ENCODE measurements at regions not wholly inside any gene's neighbourhood (a gene's known extent, or its start where the extent isn't known, plus 50 kb on each side); places are given as distances from the start of the nearest gene placed in this dataset.

DNA sequence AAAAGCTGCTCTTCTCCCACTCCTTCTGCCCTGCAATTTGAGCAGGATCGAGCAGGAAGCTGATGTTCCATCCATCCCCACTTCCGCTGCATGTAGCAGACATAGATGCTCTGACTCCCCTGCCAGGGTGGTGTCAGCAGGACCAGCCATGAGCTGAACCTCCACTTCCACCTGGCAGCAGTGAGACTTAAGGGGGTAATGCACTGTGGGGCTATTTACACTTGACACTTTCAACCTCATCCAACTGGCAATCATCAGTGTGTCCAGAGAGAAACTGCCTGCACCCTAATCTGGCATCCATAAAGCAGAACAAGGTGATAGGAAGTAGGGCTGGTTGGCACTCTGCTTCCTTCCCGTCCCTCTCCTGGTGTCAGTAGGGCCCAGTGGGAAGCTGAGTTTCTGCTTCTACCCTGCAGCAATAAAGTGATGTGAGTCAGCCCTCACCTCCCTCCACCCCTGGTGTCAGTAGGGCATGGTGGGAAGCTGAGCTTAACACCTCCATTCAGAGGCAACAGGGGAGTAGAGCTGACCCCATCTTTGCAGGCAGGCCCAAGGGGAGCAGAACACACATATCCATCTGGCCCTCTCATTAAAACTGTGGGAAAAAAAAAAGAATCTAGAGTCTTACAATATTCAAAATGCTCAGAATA lies 272.3 kb downstream of the PTPRU start:
- Mint-ChIP-seq H3K36me3 (ENCODE audit: low read depth, unreplicated experiment) (no peaks in the 10 kb centered on the region), H3K4me3 (ENCODE audit: unreplicated experiment) (no peak overlapping the region), H3K9me3 (ENCODE audit: unreplicated experiment) (no peaks in the 10 kb centered on the region), H3K27me3 (ENCODE audit: unreplicated experiment) (peaks cover 8% of the 10 kb centered on the region), H3K27ac (ENCODE audit: unreplicated experiment) (no peak overlapping the region), H3K4me1 (ENCODE audit: unreplicated experiment) (no peaks in the 10 kb centered on the region)
- TF ChIP-seq, protein P1, sequence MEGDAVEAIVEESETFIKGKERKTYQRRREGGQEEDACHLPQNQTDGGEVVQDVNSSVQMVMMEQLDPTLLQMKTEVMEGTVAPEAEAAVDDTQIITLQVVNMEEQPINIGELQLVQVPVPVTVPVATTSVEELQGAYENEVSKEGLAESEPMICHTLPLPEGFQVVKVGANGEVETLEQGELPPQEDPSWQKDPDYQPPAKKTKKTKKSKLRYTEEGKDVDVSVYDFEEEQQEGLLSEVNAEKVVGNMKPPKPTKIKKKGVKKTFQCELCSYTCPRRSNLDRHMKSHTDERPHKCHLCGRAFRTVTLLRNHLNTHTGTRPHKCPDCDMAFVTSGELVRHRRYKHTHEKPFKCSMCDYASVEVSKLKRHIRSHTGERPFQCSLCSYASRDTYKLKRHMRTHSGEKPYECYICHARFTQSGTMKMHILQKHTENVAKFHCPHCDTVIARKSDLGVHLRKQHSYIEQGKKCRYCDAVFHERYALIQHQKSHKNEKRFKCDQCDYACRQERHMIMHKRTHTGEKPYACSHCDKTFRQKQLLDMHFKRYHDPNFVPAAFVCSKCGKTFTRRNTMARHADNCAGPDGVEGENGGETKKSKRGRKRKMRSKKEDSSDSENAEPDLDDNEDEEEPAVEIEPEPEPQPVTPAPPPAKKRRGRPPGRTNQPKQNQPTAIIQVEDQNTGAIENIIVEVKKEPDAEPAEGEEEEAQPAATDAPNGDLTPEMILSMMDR (IDR thresholded peaks at IDR 0.05; ENCODE audit: unreplicated experiment), result no peak
- DNase-seq (ENCODE audit: low spot score), result no peak

DNA sequence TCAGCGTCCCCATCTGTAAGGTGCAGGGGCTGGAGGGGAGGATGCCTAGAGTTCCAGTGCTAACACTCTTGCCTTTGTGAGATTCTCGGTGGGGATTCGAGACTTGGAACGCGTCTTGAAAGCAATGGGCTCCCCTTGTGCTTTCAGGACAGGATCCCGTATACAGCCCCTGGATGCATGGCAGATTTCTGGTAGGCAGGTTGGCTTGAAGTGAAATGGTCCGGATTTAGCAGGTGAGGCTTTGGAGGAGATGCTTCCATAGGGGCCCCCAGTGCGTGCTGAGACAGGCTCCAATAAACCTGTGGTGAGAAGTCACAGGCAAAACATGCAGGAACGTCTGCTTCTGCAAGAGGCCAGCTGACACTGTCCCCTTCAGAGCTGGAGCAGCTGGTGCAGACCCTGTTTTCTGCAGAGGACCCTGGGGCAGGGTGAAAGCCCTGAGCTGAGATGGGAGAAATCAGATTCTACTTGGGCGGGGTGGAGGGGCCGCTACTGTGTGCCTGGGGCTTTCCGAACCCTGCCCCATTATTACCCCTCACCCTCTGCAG lies 270.4 kb downstream of the PTPRU start:
- H3K27ac Mint-ChIP-seq (ENCODE audit: unreplicated experiment), result no peak overlapping the region
- no peak overlapping the region for H3K4me3 Mint-ChIP-seq (ENCODE audit: unreplicated experiment)
- H3K9me3 Mint-ChIP-seq (ENCODE audit: unreplicated experiment), result no peaks in the 10 kb centered on the region
- TF ChIP-seq, protein P1 (IDR thresholded peaks at IDR 0.05; ENCODE audit: unreplicated experiment), result no peak
- H3K4me1 Mint-ChIP-seq (ENCODE audit: unreplicated experiment), result no peaks in the 10 kb centered on the region
- DNase-seq (ENCODE audit: low spot score), result no peak
- no peaks in the 10 kb centered on the region for H3K36me3 Mint-ChIP-seq (ENCODE audit: low read depth, unreplicated experiment)
- peaks cover 8% of the 10 kb centered on the region for H3K27me3 Mint-ChIP-seq (ENCODE audit: unreplicated experiment)

DNA sequence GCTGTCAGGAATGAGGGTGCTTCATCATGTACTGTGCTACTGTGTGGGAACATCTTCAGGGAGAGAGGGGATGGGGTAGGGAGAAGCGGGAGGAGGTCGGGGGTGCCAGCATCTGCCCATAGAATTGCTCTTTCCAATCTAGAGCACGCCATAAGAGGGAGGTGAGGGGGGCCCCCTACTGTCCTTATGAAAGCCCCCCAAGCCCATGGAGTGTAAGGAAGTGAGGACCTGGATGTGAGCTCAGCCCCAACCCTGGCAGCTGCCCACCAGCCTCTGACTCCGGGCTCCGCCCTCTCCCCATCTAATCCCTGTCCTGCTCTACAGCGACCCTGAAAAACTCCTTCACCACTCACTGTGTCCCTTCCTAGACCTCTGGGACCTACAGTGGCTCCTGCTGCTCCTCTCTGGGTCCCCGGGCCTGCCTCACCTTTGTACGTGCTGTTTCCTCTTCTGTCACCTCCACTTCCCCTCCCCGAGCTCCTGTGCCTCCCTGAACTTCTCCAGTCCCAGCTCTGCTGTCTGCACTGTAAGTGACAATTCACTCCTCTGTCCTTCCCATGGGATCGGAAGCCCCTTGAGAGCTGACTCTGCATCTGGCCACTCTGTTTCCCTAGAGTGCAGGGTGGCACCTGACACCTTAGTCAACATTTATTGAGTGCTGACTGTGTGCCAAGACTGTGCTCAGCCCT lies 269.4 kb downstream of the PTPRU start:
- no peak for DNase-seq (ENCODE audit: low spot score)
- TF ChIP-seq, protein P1 (IDR thresholded peaks at IDR 0.05; ENCODE audit: unreplicated experiment), result no peak
- H3K4me1 Mint-ChIP-seq (ENCODE audit: unreplicated experiment), result no peaks in the 10 kb centered on the region
- no peak overlapping the region for H3K27ac Mint-ChIP-seq (ENCODE audit: unreplicated experiment)
- H3K36me3 Mint-ChIP-seq (ENCODE audit: low read depth, unreplicated experiment), result no peaks in the 10 kb centered on the region
- no peaks in the 10 kb centered on the region for H3K9me3 Mint-ChIP-seq (ENCODE audit: unreplicated experiment)
- no peak overlapping the region for H3K4me3 Mint-ChIP-seq (ENCODE audit: unreplicated experiment)
- peaks cover 8% of the 10 kb centered on the region for H3K27me3 Mint-ChIP-seq (ENCODE audit: unreplicated experiment)

DNA sequence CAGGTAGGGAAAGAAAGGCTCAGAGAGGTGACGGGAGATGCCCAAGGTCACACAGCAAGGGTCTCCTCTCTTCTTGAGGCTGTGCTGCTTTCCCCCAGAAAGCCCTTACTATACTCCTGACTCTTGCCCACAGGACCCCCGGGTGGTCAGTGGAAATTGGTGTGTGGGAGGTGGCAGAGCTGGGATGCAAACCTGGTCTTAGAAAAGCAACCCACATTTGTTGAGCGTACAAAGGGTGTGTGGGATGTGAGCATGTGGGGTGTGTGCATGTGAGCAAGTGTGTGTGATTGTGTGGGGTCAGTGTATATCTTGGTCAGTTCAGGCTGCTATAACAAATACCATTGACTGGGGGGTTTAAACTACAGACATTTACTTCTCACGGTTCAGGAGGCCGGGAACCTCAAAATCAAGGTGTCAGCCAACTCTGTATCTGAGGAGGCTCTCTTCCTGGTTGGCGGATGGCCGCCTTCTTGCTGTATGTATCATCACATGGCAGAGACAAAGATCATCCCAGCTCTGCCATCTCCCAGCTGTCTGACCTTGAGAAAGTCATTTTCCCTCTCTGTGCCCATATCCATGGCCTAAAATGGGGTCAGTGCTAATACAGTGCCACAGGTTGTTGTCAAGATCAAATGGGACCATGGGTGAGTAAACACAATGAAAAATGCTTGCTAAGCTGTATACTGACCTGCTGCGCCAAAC lies 268.5 kb downstream of the PTPRU start:
- Mint-ChIP-seq H3K27me3 (ENCODE audit: unreplicated experiment) (peaks cover 8% of the 10 kb centered on the region), H3K27ac (ENCODE audit: unreplicated experiment) (no peak overlapping the region), H3K36me3 (ENCODE audit: low read depth, unreplicated experiment) (no peaks in the 10 kb centered on the region), H3K9me3 (ENCODE audit: unreplicated experiment) (no peaks in the 10 kb centered on the region), H3K4me3 (ENCODE audit: unreplicated experiment) (no peak overlapping the region), H3K4me1 (ENCODE audit: unreplicated experiment) (no peaks in the 10 kb centered on the region)
- TF ChIP-seq, protein P1 (IDR thresholded peaks at IDR 0.05; ENCODE audit: unreplicated experiment), result no peak
- DNase-seq (ENCODE audit: low spot score), result no peak

All from endothelial cell (in vitro differentiated cells).